NCI-H2196 (cell line): ENCODE measurements at regions not wholly inside any gene's neighbourhood (a gene's known extent, or its start where the extent isn't known, plus 50 kb on each side); places are given as distances from the start of the nearest gene placed in this dataset.
"Not testable (repeated sequence)": the region's sequence is repeated elsewhere in the genome, so short reads cannot be mapped to it uniquely, and the experiment has no call there.

Source experiments
- DNase-seq: peaks from one replicate; lab custom pipeline; 2025; ENCODE audit not compliant: unreplicated experiment; lab: John Stamatoyannopoulos, UW

- DNase-seq, result not testable (repeated sequence)
Observed at GRCh38 chr2:89129440-89129839, 438.0 kb downstream of the RPIA start.

- DNase-seq, result not testable (repeated sequence)
Observed at GRCh38 chr2:89130665-89131308, 439.3 kb downstream of the RPIA start.

GRCh38 chr2:89142959-89143358 is 451.5 kb downstream of the RPIA start:
- DNase-seq, result not testable (repeated sequence)

GRCh38 chr2:89145342-89145741 is 453.9 kb downstream of the RPIA start:
- not testable (repeated sequence) for DNase-seq

DNA sequence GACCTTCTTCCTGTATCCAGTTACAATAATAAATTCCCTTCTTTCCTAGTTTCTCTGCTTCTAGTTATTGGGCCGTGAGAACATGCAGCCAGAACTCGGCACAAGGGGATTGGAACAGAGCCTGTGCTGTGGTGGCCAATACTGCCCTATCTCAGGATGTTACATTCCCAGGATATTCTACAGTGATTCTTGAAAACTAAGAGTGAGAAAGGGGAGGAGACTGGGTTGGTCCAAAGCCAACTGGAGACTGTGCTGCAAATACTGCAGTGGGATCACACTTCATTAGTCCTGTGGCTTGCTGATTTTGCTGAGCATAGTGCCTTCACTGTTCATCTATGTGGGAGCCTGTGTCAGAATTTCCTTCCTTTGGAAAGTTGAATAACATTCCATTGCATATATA is 456.8 kb downstream of the RPIA start:
- not testable (repeated sequence) for DNase-seq

DNA sequence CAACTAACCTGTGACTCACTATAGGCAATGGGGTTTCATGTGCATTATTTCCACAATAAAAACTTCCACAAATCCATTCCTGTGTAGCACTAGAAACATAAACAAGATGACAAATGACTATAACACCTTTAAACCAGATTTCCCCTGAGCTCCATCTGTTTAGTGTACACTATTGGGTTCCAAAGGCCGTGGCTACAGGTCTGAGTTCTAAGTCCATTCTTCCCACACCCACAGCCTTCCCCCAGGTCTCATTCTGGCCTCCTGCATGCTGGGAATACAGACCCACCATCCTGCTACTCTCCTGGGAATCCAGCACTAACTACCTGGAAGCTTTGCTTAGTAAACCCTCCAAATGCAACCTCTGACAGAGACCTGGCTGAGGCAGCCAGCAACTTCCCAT is 460.2 kb downstream of the RPIA start:
- not testable (repeated sequence) for DNase-seq

GRCh38 chr2:89152501-89152900 is 461.0 kb downstream of the RPIA start:
- not testable (repeated sequence) for DNase-seq

- not testable (repeated sequence) for DNase-seq
Observed at GRCh38 chr2:89153210-89153609, 461.7 kb downstream of the RPIA start.

GRCh38 chr2:89154247-89154682 is 462.8 kb downstream of the RPIA start:
- not testable (repeated sequence) for DNase-seq

DNA sequence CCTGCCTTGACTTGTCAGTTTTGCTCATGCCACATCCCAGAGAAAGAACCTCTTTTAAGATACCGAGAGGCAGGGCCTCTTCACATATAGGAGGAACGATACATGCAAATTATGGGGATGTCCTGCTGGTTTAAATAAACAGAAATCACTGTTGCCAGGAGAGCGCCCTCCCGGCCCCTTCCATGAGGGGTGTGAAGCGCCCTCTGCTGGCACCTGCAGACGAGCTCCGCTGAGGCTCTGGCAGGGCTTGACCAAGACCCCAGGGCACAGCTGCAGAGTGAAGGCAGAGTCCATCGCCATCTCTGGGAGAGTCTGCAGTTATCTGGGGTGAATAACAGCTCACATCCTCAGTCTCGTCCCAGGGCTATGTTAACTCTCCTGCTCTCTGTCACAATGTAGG is 468.8 kb downstream of the RPIA start:
- not testable (repeated sequence) for DNase-seq

DNA sequence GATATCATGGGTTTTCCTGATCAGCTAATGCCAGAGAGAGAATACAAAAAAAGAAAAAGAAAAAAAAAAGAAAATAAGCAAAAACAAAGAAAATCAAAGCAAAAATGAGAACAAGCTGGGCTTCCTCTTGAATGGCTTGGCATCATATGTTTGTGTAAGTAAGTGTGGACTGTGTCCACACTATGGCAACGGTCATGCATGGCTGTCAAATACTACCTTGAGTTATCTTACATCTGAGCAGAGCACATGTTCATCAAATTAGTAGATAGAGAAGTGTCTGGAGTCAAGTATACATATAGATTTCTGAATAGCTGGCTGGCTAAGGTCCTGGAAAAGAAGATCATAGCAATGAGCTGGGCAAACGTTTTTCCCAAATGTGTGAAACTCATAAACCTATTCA is 470.2 kb downstream of the RPIA start:
- not testable (repeated sequence) for DNase-seq

DNA sequence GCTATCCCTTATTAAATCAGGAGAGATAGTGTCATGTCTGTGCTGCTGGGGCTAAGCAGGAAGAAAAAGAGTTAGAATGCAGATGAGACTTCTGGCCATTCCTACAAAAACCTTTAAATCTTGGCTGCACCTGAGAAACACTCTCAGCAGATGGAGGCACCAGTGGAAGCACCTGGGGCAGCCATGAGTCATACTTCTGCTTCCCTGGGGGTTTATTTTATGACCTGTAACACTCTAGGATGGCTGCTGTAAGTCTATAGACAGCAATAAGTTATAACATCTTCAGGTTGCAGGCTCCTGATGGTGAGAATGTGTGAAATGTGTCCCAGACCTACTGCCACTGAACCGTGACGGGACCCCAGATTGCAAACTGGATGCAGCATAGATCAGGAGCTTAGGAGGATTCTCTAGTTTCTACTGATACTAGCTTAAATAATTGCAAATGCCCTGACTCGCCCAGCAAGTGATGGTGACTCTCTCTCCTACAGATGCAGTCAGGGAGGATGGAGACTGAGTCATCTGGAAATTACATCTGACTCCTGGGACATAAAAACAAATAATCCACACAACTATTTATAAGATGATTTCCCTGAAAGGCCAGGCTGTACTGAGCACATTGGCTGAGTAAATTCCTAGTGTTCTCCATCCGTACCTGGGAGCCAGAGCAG is 479.2 kb downstream of the RPIA start:
- DNase-seq, result not testable (repeated sequence)

- DNase-seq, result not testable (repeated sequence)
Observed at GRCh38 chr2:89171174-89171519, 479.7 kb downstream of the RPIA start.

- not testable (repeated sequence) for DNase-seq
Observed at GRCh38 chr2:89177004-89177403, 485.5 kb downstream of the RPIA start.

- not testable (repeated sequence) for DNase-seq
Observed at GRCh38 chr2:89182221-89182620, 490.7 kb downstream of the RPIA start.

- DNase-seq, result not testable (repeated sequence)
Observed at GRCh38 chr2:89184746-89185145, 493.3 kb downstream of the RPIA start.

GRCh38 chr2:89195636-89196251 is 504.3 kb downstream of the RPIA start:
- DNase-seq, result not testable (repeated sequence)

DNA sequence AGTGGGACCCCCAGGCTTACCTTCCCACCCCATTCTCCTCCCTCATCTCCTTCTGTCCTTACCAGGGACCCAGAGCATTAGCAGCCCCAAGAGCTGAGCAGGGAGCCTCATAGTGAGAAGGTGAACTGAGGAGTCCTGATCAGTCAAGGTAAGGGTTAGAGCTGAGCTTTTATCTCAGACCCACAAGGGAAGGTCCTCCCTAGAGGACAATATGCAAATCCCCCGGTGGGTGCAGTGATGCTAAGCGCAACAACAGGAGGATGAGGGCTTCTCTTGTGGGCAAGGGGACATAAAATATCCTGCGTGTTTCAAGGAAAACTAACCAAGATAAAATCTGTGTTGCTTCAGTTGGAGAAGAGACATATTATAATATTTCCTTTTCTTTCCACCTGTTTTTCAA is 505.2 kb downstream of the RPIA start:
- DNase-seq, result not testable (repeated sequence)

GRCh38 chr2:89198026-89198425 is 506.6 kb downstream of the RPIA start:
- not testable (repeated sequence) for DNase-seq

DNA sequence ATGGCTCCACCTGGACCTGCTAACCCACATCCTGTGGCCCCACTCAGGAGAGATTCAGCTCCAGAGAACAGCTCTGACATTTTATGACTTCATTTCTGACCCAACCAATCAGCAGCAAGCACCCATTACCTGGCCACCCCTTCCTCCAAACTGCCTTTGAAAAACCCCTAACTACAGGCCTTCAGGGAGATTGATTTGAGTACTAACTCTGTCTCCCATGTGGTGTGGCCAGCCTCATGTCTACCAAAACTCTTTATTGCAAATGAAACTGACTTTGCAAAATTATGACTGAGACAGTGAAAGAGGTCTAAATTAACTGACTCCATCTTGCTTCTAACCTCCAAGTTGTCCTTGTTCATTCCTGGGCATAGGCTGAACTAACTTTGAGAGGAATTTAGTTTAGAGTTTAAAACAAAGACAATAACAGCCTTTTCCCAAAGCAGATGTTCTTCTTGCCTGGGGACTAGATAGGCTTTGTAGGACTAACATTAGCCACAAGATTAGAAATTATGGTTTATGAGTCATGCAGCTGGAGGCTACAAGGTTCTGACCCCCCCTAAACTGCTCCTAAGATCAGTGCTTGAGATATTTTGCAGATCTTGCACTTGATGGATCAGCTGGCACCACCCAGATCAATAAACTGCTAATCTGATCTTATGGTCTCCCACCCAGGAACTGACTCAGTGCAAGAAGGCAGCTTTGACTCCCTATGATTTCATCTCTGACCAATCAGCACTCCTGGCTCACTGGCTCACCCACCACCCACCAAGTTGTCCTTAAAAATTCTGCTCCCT is 508.2 kb downstream of the RPIA start:
- not testable (repeated sequence) for DNase-seq

DNA sequence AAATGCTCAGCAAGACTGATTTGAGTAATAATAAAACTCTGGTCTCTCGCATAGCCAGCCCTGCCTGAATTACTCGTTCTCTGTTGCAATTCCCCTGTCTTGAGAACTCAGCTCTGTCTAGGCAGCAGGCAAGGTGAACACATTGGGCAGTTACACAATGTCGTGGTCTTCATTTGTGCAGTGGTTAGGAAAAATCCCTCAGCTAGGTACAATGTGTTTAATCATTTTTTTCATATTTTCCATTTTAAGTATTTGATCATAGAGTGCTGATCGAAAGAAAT is 508.7 kb downstream of the RPIA start:
- not testable (repeated sequence) for DNase-seq

DNA sequence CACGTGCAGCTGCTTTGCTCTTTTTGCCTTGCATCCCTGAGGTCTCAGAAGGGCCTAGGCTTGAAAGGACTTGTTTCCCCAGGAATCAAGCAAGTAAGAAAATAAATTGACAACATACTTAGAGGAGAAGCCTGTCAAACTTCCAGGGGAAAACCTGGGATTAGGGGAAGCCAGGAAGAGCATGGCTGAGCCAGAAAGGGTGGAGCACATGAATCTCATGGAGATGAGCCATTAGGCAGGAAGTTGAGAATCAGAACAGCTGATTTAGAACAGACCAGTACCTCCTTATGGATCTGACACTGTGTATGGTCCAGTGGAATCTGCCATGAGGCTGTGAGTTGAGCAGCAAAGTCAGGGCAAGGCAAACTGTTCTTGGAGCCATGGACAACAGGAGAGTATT is 511.0 kb downstream of the RPIA start:
- DNase-seq, result not testable (repeated sequence)
